ENCODE measurements at regions not wholly inside any gene's neighbourhood (a gene's known extent, or its start where the extent isn't known, plus 50 kb on each side); places are given as distances from the start of the nearest gene placed in this dataset.

GRCh38 chr20:11473983-11474382 is 443.7 kb upstream of the BTBD3 start:
- no peak for TF ChIP-seq CTCF (IDR thresholded peaks at IDR 0.05; ENCODE audit: low read length, missing control alignments)
- no peak for DNase-seq (ENCODE audit: low read depth)

DNA sequence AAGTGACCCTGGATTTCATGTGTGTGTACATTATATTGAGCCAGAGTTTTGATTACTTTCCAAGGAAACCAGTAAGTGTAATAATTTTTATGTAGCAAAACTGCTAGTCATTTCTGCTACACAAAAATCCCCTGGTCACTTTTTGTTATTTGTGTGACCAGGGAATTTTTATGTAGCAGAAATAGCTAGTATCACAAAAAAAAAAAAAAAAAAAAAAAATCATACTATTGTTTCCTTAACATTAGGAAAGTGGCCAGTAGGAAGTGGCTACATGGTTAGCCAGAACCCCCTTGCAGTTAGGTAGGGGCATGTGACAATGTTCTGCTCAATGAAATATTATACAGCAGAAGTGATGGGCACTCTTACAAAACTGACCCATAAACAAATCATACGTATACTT is 434.0 kb upstream of the BTBD3 start:
- DNase-seq (ENCODE audit: low read depth): no peak
- H3K4me3 ChIP-seq (replicated peaks; ENCODE audit: low read depth, low read length): no peak overlapping the region
- no peak for TF ChIP-seq CTCF (IDR thresholded peaks at IDR 0.05; ENCODE audit: low read length, missing control alignments)

More at GRCh38 chr20:11473983-11474382, 443.7 kb upstream of the BTBD3 start:
- no peak overlapping the region for H3K4me3 ChIP-seq (replicated peaks; ENCODE audit: low read depth, low read length)

GRCh38 chr20:11484479-11484878 is 433.2 kb upstream of the BTBD3 start:
- H3K4me3 ChIP-seq (replicated peaks; ENCODE audit: low read depth, low read length): no peak overlapping the region
- no peak for TF ChIP-seq CTCF (IDR thresholded peaks at IDR 0.05; ENCODE audit: low read length, missing control alignments)
- no peak for DNase-seq (ENCODE audit: low read depth)

DNA sequence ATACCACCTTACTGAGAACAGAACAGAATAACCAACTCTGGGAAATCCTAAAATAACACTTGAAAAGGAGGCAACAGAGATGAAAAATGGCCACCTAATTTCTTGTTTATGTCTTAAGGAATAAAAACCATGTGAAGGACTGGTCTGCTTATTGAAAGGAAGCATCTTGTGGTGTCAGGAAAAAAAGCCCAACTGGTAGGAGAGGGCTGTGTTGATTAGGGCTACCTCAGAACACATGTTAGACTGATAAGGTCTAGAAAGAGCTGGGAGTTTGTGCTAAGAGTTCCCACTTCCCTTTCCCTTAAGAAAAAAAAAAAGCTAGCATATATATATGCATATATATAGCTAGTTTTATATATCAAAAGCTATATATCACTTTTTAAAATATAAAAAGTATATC is 425.3 kb upstream of the BTBD3 start:
- no peak overlapping the region for H3K4me3 ChIP-seq (replicated peaks; ENCODE audit: low read depth, low read length)
- no peak for DNase-seq (ENCODE audit: low read depth)
- no peak for TF ChIP-seq CTCF (IDR thresholded peaks at IDR 0.05; ENCODE audit: low read length, missing control alignments)

DNA sequence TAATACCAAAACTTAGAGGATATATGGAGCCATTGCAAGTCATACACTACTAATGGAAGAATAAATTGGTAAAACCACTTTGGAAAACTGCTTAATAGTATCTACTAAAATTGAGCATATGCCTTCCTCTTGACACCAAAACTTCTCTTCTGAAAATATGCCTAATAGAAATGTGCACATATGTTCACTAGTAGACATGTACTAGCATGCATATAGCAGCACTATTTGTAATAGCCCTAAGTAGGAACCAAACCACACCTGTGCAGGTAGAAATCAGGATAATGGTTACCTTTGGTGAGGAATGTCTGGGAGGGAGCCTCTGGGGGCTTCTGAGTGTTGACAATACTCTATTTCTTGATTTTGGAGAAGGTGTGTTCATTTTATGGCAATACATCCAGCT is 424.8 kb upstream of the BTBD3 start:
- no peak overlapping the region for H3K4me3 ChIP-seq (replicated peaks; ENCODE audit: low read depth, low read length)
- TF ChIP-seq CTCF (IDR thresholded peaks at IDR 0.05; ENCODE audit: low read length, missing control alignments): no peak
- DNase-seq (ENCODE audit: low read depth): no peak

DNA sequence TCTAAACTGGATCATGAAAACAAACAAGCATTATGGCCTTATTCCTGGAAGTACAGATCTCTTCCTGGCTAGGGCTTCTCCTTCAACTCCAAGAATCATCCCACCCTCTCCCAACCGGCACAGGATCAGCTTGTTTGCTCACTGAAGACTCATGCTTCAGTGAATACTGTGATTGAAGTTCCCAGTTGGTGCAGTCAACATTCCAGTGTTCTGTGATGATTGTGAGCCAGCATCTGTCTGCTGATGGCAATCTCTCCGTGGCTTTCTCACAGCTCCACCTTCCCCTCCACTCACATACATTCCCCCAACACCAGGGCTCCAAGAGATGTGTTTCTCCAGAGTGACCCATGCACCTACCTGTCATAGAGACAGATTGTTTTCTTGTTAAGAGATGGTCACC is 421.3 kb upstream of the BTBD3 start:
- no peak for DNase-seq (ENCODE audit: low read depth)
- TF ChIP-seq CTCF (IDR thresholded peaks at IDR 0.05; ENCODE audit: low read length, missing control alignments): no peak
- no peak overlapping the region for H3K4me3 ChIP-seq (replicated peaks; ENCODE audit: low read depth, low read length)

GRCh38 chr20:11497545-11497944 is 420.1 kb upstream of the BTBD3 start:
- no peak for DNase-seq (ENCODE audit: low read depth)
- no peak for TF ChIP-seq CTCF (IDR thresholded peaks at IDR 0.05; ENCODE audit: low read length, missing control alignments)
- no peak overlapping the region for H3K4me3 ChIP-seq (replicated peaks; ENCODE audit: low read depth, low read length)

Data from fibroblast of pulmonary artery (primary cell).